WTC11 (cell line): ENCODE measurements at regions not wholly inside any gene's neighbourhood (a gene's known extent, or its start where the extent isn't known, plus 50 kb on each side); places are given as distances from the start of the nearest gene placed in this dataset.

Experiments
- ATAC-seq: fragments of 200-7000 bp; cut with Tn5 transposase; 2 replicates; pipeline ENCODE4 v1.10.0; 2021; ENCODE audit warnings: mild to moderate bottlenecking, moderate library complexity
- CTCF ChIA-PET: fragments of 300-600 bp; sonication (Branson Sonifier 250); formaldehyde crosslinking; loops from one replicate; lab custom pipeline; 2021; ENCODE audit warnings: antibody characterized with exemption; lab: Charles Lee
- POLR2A ChIA-PET: fragments of 350-600 bp; sonication (Branson Sonifier 250); formaldehyde crosslinking; loops from one replicate; lab custom pipeline; 2021; ENCODE audit warnings: antibody characterized with exemption; lab: Charles Lee
- DNase-seq: peaks from one replicate; pipeline ENCODE4 v3.0.0; 2021; ENCODE audit warnings: low spot score
- H3K27ac Mint-ChIP-seq: 2 replicates; pipeline ENCODE4 v1.8.0; 2021; ENCODE audit warnings: mixed read lengths
- H3K27me3 Mint-ChIP-seq: 2 replicates; pipeline ENCODE4 v1.8.0; 2021; ENCODE audit warnings: low read depth, mild to moderate bottlenecking, moderate library complexity, mixed read lengths
- H3K36me3 Mint-ChIP-seq: 2 replicates; pipeline ENCODE4 v1.8.0; 2021; ENCODE audit warnings: mixed read lengths
- H3K4me1 Mint-ChIP-seq: 2 replicates; pipeline ENCODE4 v1.8.0; 2022; ENCODE audit warnings: mixed read lengths
- H3K4me3 Mint-ChIP-seq: 2 replicates; pipeline ENCODE4 v1.8.0; 2021; ENCODE audit warnings: mild to moderate bottlenecking, moderate library complexity, mixed read lengths
- H3K9me3 Mint-ChIP-seq: 2 replicates; pipeline ENCODE4 v1.8.0; 2021; ENCODE audit warnings: mixed read lengths
- EMX1 ChIP-seq: fragments of 250-450 bp; sonication (Bioruptor Pico); IDR thresholded peaks from 2 replicates; pipeline ENCODE4 v1.8.0; 2021; ENCODE audit warnings: mild to moderate bottlenecking
- ETV6 ChIP-seq: sonication (generic); formaldehyde crosslinking; IDR thresholded peaks from 2 replicates; pipeline ENCODE4 v1.8.1; 2022; ENCODE audit warnings: mild to moderate bottlenecking, missing genetic modification reagents
- FOXJ3 ChIP-seq: sonication (generic); formaldehyde crosslinking; IDR thresholded peaks from 2 replicates; pipeline ENCODE4 v1.9.0; 2021; ENCODE audit warnings: missing genetic modification reagents, mild to moderate bottlenecking, borderline replicate concordance
- IRF2 ChIP-seq: sonication (generic); formaldehyde crosslinking; IDR thresholded peaks from 2 replicates; pipeline ENCODE4 v1.8.0; 2022; ENCODE audit warnings: low read depth, missing genetic modification reagents, borderline replicate concordance
- KAT7 ChIP-seq: sonication (generic); formaldehyde crosslinking; IDR thresholded peaks from 2 replicates; pipeline ENCODE4 v1.8.1; 2023; ENCODE audit warnings: missing genetic modification reagents, mild to moderate bottlenecking, borderline replicate concordance
- MXD4 ChIP-seq: fragments of 250-450 bp; sonication (Bioruptor Pico); IDR thresholded peaks from 2 replicates; pipeline ENCODE4 v1.8.0; 2021; ENCODE audit warnings: mild to moderate bottlenecking, moderate library complexity, borderline replicate concordance
- NR3C1 ChIP-seq: sonication (generic); formaldehyde crosslinking; conservative IDR thresholded peaks from 2 replicates; pipeline ENCODE4 v1.8.1; 2023; ENCODE audit warnings: low read depth, mild to moderate bottlenecking, missing genetic modification reagents
- SMAD3 ChIP-seq: sonication (generic); formaldehyde crosslinking; IDR thresholded peaks from 2 replicates; pipeline ENCODE4 v1.8.0; 2022; ENCODE audit warnings: missing genetic modification reagents, mild to moderate bottlenecking, borderline replicate concordance
- SP1 ChIP-seq: sonication (generic); formaldehyde crosslinking; conservative IDR thresholded peaks from 2 replicates; pipeline ENCODE4 v1.8.1; 2022; ENCODE audit warnings: missing genetic modification reagents
- TP53 ChIP-seq: sonication (generic); formaldehyde crosslinking; IDR thresholded peaks from 2 replicates; pipeline ENCODE4 v1.8.1; 2023; ENCODE audit warnings: mild to moderate bottlenecking, missing genetic modification reagents
- ZBTB43 ChIP-seq: sonication (generic); formaldehyde crosslinking; IDR thresholded peaks from 2 replicates; pipeline ENCODE4 v1.8.1; 2023; ENCODE audit warnings: mild to moderate bottlenecking, missing genetic modification reagents
- ZNF138 ChIP-seq: sonication (generic); formaldehyde crosslinking; conservative IDR thresholded peaks from 2 replicates; pipeline ENCODE4 v1.8.1; 2022; ENCODE audit warnings: mild to moderate bottlenecking, moderate library complexity, missing genetic modification reagents
- TF ChIP-seq, protein P1 (sequence below): sonication (generic); formaldehyde crosslinking; IDR thresholded peaks from 2 replicates; pipeline ENCODE4 v1.8.1; 2022; ENCODE audit warnings: low read depth, mild to moderate bottlenecking, moderate library complexity, missing genetic modification reagents, borderline replicate concordance
- TF ChIP-seq, protein P2 (sequence below): sonication (generic); formaldehyde crosslinking; IDR thresholded peaks from 2 replicates; pipeline ENCODE4 v1.8.0; 2022; ENCODE audit warnings: missing genetic modification reagents
- TF ChIP-seq, protein P3 (sequence below): sonication (generic); formaldehyde crosslinking; conservative IDR thresholded peaks from 2 replicates; pipeline ENCODE4 v1.8.1; 2022; ENCODE audit warnings: mild to moderate bottlenecking, missing genetic modification reagents
- TF ChIP-seq, protein P4 (sequence below): sonication (generic); formaldehyde crosslinking; IDR thresholded peaks from 2 replicates; pipeline ENCODE4 v1.8.1; 2023; ENCODE audit warnings: mild to moderate bottlenecking, missing genetic modification reagents, moderate library complexity
- TF ChIP-seq, protein P5 (sequence below): sonication (generic); formaldehyde crosslinking; IDR thresholded peaks from 2 replicates; pipeline ENCODE4 v1.8.1; 2023; ENCODE audit warnings: mild to moderate bottlenecking, missing genetic modification reagents, moderate library complexity
- TF ChIP-seq, protein P6 (sequence below): sonication (generic); formaldehyde crosslinking; IDR thresholded peaks from 2 replicates; pipeline ENCODE4 v1.8.0; 2022; ENCODE audit warnings: mild to moderate bottlenecking, missing genetic modification reagents

DNA sequence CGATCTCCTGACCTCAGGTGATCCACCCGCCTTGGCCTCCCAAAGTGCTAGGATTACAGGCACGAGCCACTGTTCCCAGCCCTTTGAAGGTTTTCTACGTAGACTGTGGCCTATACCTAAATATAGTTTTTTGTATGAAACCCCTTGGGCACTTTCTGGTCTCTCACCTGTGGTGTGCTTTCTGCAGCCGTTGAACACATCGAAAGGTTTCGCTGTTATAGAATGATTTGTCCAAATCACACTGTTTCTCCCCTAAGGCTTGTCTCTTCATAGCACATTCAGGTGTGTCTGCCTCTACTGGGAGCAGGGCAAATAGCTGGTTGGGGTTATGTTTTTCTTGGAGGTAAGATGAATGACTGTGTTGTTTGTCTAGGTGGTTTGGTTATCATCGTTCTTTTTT lies 597.9 kb downstream of the RNF144B start (continued):
- TF ChIP-seq, protein P1, sequence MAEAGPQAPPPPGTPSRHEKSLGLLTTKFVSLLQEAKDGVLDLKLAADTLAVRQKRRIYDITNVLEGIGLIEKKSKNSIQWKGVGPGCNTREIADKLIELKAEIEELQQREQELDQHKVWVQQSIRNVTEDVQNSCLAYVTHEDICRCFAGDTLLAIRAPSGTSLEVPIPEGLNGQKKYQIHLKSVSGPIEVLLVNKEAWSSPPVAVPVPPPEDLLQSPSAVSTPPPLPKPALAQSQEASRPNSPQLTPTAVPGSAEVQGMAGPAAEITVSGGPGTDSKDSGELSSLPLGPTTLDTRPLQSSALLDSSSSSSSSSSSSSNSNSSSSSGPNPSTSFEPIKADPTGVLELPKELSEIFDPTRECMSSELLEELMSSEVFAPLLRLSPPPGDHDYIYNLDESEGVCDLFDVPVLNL (CRISPR knock-in tag), result no peak
- TF ChIP-seq, protein P2, sequence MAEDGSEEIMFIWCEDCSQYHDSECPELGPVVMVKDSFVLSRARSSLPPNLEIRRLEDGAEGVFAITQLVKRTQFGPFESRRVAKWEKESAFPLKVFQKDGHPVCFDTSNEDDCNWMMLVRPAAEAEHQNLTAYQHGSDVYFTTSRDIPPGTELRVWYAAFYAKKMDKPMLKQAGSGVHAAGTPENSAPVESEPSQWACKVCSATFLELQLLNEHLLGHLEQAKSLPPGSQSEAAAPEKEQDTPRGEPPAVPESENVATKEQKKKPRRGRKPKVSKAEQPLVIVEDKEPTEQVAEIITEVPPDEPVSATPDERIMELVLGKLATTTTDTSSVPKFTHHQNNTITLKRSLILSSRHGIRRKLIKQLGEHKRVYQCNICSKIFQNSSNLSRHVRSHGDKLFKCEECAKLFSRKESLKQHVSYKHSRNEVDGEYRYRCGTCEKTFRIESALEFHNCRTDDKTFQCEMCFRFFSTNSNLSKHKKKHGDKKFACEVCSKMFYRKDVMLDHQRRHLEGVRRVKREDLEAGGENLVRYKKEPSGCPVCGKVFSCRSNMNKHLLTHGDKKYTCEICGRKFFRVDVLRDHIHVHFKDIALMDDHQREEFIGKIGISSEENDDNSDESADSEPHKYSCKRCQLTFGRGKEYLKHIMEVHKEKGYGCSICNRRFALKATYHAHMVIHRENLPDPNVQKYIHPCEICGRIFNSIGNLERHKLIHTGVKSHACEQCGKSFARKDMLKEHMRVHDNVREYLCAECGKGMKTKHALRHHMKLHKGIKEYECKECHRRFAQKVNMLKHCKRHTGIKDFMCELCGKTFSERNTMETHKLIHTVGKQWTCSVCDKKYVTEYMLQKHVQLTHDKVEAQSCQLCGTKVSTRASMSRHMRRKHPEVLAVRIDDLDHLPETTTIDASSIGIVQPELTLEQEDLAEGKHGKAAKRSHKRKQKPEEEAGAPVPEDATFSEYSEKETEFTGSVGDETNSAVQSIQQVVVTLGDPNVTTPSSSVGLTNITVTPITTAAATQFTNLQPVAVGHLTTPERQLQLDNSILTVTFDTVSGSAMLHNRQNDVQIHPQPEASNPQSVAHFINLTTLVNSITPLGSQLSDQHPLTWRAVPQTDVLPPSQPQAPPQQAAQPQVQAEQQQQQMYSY (CRISPR knock-in tag), result no peak
- TF ChIP-seq ZNF138 (CRISPR knock-in tag) (no peak), NR3C1 (no peak), ZBTB43 (CRISPR knock-in tag) (no peak)
- TF ChIP-seq, protein P3, sequence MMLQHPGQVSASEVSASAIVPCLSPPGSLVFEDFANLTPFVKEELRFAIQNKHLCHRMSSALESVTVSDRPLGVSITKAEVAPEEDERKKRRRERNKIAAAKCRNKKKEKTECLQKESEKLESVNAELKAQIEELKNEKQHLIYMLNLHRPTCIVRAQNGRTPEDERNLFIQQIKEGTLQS (CRISPR knock-in tag), result no peak
- TF ChIP-seq, protein P4, sequence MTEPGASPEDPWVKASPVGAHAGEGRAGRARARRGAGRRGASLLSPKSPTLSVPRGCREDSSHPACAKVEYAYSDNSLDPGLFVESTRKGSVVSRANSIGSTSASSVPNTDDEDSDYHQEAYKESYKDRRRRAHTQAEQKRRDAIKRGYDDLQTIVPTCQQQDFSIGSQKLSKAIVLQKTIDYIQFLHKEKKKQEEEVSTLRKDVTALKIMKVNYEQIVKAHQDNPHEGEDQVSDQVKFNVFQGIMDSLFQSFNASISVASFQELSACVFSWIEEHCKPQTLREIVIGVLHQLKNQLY (CRISPR knock-in tag), result no peak

DNA sequence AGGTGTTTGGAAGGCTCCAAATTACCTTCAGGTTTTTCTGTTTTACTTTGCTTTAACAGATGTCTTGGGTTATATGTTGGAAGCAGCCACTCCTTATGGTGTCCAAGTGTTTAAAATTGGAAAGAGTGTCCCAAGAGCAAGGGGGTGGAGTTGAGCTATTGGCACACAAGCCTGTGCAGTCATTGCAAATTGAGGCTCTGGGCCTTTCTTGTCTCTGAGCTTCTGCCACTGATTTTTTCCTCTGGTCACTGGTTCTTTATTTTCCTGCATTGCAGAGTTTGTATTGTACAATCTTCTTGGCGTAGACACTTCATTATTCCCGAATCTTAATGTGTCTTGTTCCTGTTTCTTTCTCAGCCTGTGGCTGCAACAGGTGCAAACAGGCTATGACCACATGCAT lies 598.8 kb downstream of the RNF144B start:
- H3K9me3 Mint-ChIP-seq, result no peaks in the 10 kb centered on the region
- H3K27me3 Mint-ChIP-seq, result peaks cover 2% of the 10 kb centered on the region
- H3K36me3 Mint-ChIP-seq, result no peaks in the 10 kb centered on the region
- ChIA-PET POLR2A (no interaction called here), CTCF (interaction anchor here (2.2 kb wide), 1 partner anchor 11 kb away, joined by 8 read pairs; no protein-coding TSS in a partner anchor)
- H3K4me3 Mint-ChIP-seq, result no peak overlapping the region
- DNase-seq (no peak), ATAC-seq (no peak)
- peaks cover 8% of the 10 kb centered on the region for H3K4me1 Mint-ChIP-seq
- no peak overlapping the region for H3K27ac Mint-ChIP-seq
- no peak for TF ChIP-seq SP1 (CRISPR knock-in tag)
- no peak for TF ChIP-seq FOXJ3 (CRISPR knock-in tag)
- TF ChIP-seq, protein P5, sequence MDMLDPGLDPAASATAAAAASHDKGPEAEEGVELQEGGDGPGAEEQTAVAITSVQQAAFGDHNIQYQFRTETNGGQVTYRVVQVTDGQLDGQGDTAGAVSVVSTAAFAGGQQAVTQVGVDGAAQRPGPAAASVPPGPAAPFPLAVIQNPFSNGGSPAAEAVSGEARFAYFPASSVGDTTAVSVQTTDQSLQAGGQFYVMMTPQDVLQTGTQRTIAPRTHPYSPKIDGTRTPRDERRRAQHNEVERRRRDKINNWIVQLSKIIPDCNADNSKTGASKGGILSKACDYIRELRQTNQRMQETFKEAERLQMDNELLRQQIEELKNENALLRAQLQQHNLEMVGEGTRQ (CRISPR knock-in tag), result no peak
- TF ChIP-seq IRF2 (CRISPR knock-in tag), result no peak
- TF ChIP-seq, protein P6, sequence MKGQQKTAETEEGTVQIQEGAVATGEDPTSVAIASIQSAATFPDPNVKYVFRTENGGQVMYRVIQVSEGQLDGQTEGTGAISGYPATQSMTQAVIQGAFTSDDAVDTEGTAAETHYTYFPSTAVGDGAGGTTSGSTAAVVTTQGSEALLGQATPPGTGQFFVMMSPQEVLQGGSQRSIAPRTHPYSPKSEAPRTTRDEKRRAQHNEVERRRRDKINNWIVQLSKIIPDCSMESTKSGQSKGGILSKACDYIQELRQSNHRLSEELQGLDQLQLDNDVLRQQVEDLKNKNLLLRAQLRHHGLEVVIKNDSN (CRISPR knock-in tag), result no peak
- no peak for TF ChIP-seq MXD4 (CRISPR knock-in tag)
- TF ChIP-seq SMAD3 (CRISPR knock-in tag), result no peak
- TF ChIP-seq EMX1 (CRISPR knock-in tag), result no peak
- no peak for TF ChIP-seq KAT7 (CRISPR knock-in tag)
- no peak for TF ChIP-seq TP53 (CRISPR knock-in tag)
- TF ChIP-seq ZBTB43 (CRISPR knock-in tag), result no peak
- TF ChIP-seq ETV6 (CRISPR knock-in tag), result no peak
- TF ChIP-seq, all 79 proteins: peak for 0
